ENCODE measurements at regions not wholly inside any gene's neighbourhood (a gene's known extent, or its start where the extent isn't known, plus 50 kb on each side); places are given as distances from the start of the nearest gene placed in this dataset.

DNA sequence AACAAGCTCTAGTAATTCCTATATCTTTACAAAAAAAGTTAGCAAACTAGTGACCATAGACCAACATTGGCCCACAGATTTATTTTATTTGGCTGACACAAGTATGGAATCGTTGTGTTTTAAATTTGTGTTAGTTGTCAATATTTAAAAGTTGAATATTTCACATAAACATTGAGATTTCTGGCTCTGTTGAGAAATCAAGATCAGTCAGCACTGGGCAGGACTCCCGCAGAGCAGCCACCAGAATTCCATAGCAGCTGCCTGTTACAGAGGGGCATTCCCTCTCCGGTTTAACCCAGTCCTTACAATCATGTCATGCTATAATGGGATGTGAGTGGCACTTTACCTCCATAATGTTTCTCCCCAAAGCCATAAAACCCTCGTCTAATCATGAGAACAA, 79.2 kb upstream of the NRIP1 start:
- no peak overlapping the region for H4K5ac ChIP-seq (ENCODE audit: insufficient read length, low read depth, low read length)
- Mint-ChIP-seq H3K4me1 (no peaks in the 10 kb centered on the region; a peak in 1 of 4 replicates), H3K27me3 (ENCODE audit: low read depth) (0 out of 2 replicates have a peak, but pooled peaks cover 2% of the 10 kb centered on the region), H3K9me3 (no peaks in the 10 kb centered on the region), H3K4me3 (no peak overlapping the region), H3K27ac (no peak overlapping the region), H3K36me3 (ENCODE audit: insufficient read depth in 1 of 3, low read depth in 3 of 3) (no peaks in the 10 kb centered on the region; a peak in 1 of 7 replicates)
- no CpG with 5 or more reads among the region's 4 CpGs for WGBS (ENCODE audit: extremely low coverage, insufficient read length, low lambda C conversion rate)
- H4K20me1 ChIP-seq (ENCODE audit: control insufficient read depth, insufficient read depth, insufficient read length) = no peaks in the 10 kb centered on the region
- H3K27me3 ChIP-seq (ENCODE audit: insufficient read depth, low read length) = no peaks in the 10 kb centered on the region
- H4K8ac ChIP-seq (replicated peaks; ENCODE audit: insufficient read length, low read depth, low read length) = no peak overlapping the region
- H3K4me2 ChIP-seq (ENCODE audit: insufficient read depth, insufficient read length, low read length) = no peak overlapping the region
- H3K27ac ChIP-seq (ENCODE audit: insufficient read length, low read depth, low read length) = no peak overlapping the region
- no peak overlapping the region for H2AK5ac ChIP-seq (ENCODE audit: insufficient read length, low read length)
- no peak for DNase-seq
- H3T11ph ChIP-seq (ENCODE audit: low read length) = no peak overlapping the region
- H3K9ac ChIP-seq (ENCODE audit: extremely low read depth, insufficient read length, low read length) = no peak overlapping the region
- H3K56ac ChIP-seq (ENCODE audit: insufficient read length, low read depth, low read length) = no peak overlapping the region
- H2BK15ac ChIP-seq (ENCODE audit: low read depth, low read length) = no peak overlapping the region
- H4K91ac ChIP-seq (ENCODE audit: insufficient read length, low read depth, low read length) = no peak overlapping the region
- H3K23me2 ChIP-seq (ENCODE audit: insufficient read length, low read depth, low read length, poor library complexity, severe bottlenecking) = no peaks in the 10 kb centered on the region
- H2BK5ac ChIP-seq (ENCODE audit: insufficient read length, low read length) = no peak overlapping the region
- H3K4ac ChIP-seq (ENCODE audit: low read depth, low read length) = no peak overlapping the region
- no peaks in the 10 kb centered on the region for H3K79me2 ChIP-seq (ENCODE audit: insufficient read depth, low read length)
- H3K4me1 ChIP-seq (ENCODE audit: insufficient read depth, low read length) = no peaks in the 10 kb centered on the region
- no peaks in the 10 kb centered on the region for H3K9me3 ChIP-seq (ENCODE audit: control insufficient read depth, low read depth, low read length)
- H2AFZ ChIP-seq (ENCODE audit: low read length) = no peak overlapping the region
- H3K18ac ChIP-seq (ENCODE audit: insufficient read length, low read depth, low read length) = no peak overlapping the region
- no peak overlapping the region for H2BK120ac ChIP-seq (ENCODE audit: low read depth, low read length, poor library complexity, severe bottlenecking)
- H2BK20ac ChIP-seq (ENCODE audit: low read depth, low read length, poor library complexity, severe bottlenecking) = no peak overlapping the region
- no peak overlapping the region for H3K23ac ChIP-seq (ENCODE audit: insufficient read length, low read depth, low read length)
- no peaks in the 10 kb centered on the region for H3K79me1 ChIP-seq (ENCODE audit: insufficient read depth, low read depth, low read length, poor library complexity, severe bottlenecking)
- H3K14ac ChIP-seq (ENCODE audit: insufficient read depth, low read length) = no peak overlapping the region
- TF ChIP-seq, protein P1, sequence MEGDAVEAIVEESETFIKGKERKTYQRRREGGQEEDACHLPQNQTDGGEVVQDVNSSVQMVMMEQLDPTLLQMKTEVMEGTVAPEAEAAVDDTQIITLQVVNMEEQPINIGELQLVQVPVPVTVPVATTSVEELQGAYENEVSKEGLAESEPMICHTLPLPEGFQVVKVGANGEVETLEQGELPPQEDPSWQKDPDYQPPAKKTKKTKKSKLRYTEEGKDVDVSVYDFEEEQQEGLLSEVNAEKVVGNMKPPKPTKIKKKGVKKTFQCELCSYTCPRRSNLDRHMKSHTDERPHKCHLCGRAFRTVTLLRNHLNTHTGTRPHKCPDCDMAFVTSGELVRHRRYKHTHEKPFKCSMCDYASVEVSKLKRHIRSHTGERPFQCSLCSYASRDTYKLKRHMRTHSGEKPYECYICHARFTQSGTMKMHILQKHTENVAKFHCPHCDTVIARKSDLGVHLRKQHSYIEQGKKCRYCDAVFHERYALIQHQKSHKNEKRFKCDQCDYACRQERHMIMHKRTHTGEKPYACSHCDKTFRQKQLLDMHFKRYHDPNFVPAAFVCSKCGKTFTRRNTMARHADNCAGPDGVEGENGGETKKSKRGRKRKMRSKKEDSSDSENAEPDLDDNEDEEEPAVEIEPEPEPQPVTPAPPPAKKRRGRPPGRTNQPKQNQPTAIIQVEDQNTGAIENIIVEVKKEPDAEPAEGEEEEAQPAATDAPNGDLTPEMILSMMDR (conservative IDR thresholded peaks at IDR 0.05) = no peak
- no peak overlapping the region for H2BK12ac ChIP-seq (ENCODE audit: insufficient read length, low read depth, low read length)
